ENCODE measurements at regions not wholly inside any gene's neighbourhood (a gene's known extent, or its start where the extent isn't known, plus 50 kb on each side); places are given as distances from the start of the nearest gene placed in this dataset.
"Not testable (repeated sequence)": the region's sequence is repeated elsewhere in the genome, so short reads cannot be mapped to it uniquely, and the experiment has no call there.

DNA sequence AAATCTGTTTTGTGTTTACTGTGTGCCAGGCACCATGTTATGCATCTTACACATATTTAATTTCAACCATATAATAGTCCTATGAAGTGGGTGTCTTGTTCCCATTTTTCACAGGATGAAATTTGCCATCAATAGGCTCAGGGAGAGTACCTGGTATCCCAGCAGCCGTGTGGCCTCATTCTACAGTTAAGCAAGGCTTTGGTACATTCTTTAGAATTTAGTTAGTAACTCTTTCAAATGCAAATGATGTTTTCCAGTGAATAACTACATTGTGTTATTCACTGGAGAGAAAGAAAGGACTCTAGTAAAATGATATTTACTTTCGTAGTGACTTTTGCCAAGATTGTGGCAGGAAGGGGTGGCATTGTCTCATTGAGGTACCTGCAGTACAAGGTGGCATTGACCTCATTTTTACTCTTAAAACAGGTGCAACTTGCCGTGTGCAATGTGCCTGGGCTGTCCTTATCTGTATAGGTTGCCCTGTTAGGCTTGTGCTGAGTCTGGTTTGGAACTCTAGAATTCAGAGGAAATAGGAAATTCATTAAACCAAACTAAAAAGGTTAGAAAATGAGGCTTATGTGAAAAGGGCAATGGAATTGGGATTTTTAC, 117.4 kb upstream of the NBPF8 start:
- not testable (repeated sequence) for TF ChIP-seq CHD2 (IDR thresholded peaks at IDR 0.05; ENCODE audit: low read depth, low read length); NFKB2 (CRISPR knock-in tag; IDR thresholded peaks at IDR 0.05; ENCODE audit: borderline replicate concordance); SRSF4 (IDR thresholded peaks at IDR 0.05; ENCODE audit: low read depth, low read length, poor library complexity, severe bottlenecking); POLR2AphosphoS5 (IDR thresholded peaks at IDR 0.05; ENCODE audit: low read depth, low read length); CTCF (CRISPR knock-in tag; IDR thresholded peaks at IDR 0.05); PAWR (CRISPR knock-in tag; IDR thresholded peaks at IDR 0.05; ENCODE audit: borderline replicate concordance); JUND (CRISPR knock-in tag; IDR thresholded peaks at IDR 0.05); ELF1 (CRISPR knock-in tag; IDR thresholded peaks at IDR 0.05)
- TF ChIP-seq, protein P1, sequence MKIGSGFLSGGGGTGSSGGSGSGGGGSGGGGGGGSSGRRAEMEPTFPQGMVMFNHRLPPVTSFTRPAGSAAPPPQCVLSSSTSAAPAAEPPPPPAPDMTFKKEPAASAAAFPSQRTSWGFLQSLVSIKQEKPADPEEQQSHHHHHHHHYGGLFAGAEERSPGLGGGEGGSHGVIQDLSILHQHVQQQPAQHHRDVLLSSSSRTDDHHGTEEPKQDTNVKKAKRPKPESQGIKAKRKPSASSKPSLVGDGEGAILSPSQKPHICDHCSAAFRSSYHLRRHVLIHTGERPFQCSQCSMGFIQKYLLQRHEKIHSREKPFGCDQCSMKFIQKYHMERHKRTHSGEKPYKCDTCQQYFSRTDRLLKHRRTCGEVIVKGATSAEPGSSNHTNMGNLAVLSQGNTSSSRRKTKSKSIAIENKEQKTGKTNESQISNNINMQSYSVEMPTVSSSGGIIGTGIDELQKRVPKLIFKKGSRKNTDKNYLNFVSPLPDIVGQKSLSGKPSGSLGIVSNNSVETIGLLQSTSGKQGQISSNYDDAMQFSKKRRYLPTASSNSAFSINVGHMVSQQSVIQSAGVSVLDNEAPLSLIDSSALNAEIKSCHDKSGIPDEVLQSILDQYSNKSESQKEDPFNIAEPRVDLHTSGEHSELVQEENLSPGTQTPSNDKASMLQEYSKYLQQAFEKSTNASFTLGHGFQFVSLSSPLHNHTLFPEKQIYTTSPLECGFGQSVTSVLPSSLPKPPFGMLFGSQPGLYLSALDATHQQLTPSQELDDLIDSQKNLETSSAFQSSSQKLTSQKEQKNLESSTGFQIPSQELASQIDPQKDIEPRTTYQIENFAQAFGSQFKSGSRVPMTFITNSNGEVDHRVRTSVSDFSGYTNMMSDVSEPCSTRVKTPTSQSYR (CRISPR knock-in tag; IDR thresholded peaks at IDR 0.05; ENCODE audit: borderline replicate concordance): not testable (repeated sequence)

All from HepG2 (cell line).